Mucosa of descending colon (tissue), 3 donors: ENCODE measurements at regions not wholly inside any gene's neighbourhood (a gene's known extent, or its start where the extent isn't known, plus 50 kb on each side); places are given as distances from the start of the nearest gene placed in this dataset.

ENCODE experiments used
- ATAC-seq: fragments of 200-7000 bp; cut with Tn5 transposase; one replicate; pipeline ENCODE4 v1.9.1; 2020; ENCODE audit warnings: mild to moderate bottlenecking, moderate library complexity
- DNase-seq, 3 donors: peaks; one replicate each; pipeline ENCODE4 v3.0.0-alpha.2; 2020
- H3K36me3 ChIP-seq: fragments of 200-600 bp; one replicate; pipeline ENCODE4 v1.8.0; 2021; ENCODE audit warnings: low read depth, mild to moderate bottlenecking
- H3K4me1 ChIP-seq: fragments of 200-600 bp; one replicate; pipeline ENCODE4 v1.8.0; 2021; ENCODE audit warnings: low read depth, mild to moderate bottlenecking
- H3K4me3 ChIP-seq: fragments of 200-600 bp; one replicate; pipeline ENCODE4 v1.8.0; 2021; ENCODE audit warnings: mild to moderate bottlenecking
- H3K9me3 ChIP-seq: fragments of 200-600 bp; one replicate; pipeline ENCODE4 v1.8.0; 2021; ENCODE audit warnings: mild to moderate bottlenecking
- CTCF ChIP-seq: fragments of 200-600 bp; IDR thresholded peaks from one replicate; pipeline ENCODE4 v1.8.0; 2022; ENCODE audit warnings: antibody characterized with exemption, mild to moderate bottlenecking
- intact Hi-C, 2 donors: fragments of 100-400 bp; cut with DNase I in 1 of 2; cut with micrococcal nuclease in 1 of 2; formaldehyde crosslinking; loops; one replicate each; pipeline versions ENCODE4 v1.11.0 to v1.11.1; 2022; cut with DNase I, micrococcal nuclease
- donor health status: DM: no; HTN: no; CAD: no; lungs with moderate emphysema.
- donor health status: DM: no; HTN: no; CAD: no.
- donor health status: DM: no; HTN: yes; CAD: no.

GRCh38 chr3:34938784-34939183 lies 700.5 kb upstream of the ARPP21 start:
- no peak for TF ChIP-seq CTCF
- Histone ChIP-seq H3K4me1 (no peaks in the 10 kb centered on the region), H3K36me3 (no peaks in the 10 kb centered on the region), H3K9me3 (no peaks in the 10 kb centered on the region), H3K4me3 (no peak overlapping the region)
- intact Hi-C loops = no loop called here
- DNase-seq (no peak), ATAC-seq (no peak)

- intact Hi-C loops = no loop called here
- Histone ChIP-seq H3K36me3 (no peaks in the 10 kb centered on the region), H3K4me1 (no peaks in the 10 kb centered on the region), H3K4me3 (no peak overlapping the region), H3K9me3 (no peaks in the 10 kb centered on the region)
- DNase-seq (no peak), ATAC-seq (no peak)
- no peak for TF ChIP-seq CTCF
Observed at GRCh38 chr3:34942256-34942655, 697.1 kb upstream of the ARPP21 start.

- TF ChIP-seq CTCF = no peak
- intact Hi-C loops = no loop called here
- no peaks in the 10 kb centered on the region for H3K4me1 ChIP-seq
- no peaks in the 10 kb centered on the region for H3K9me3 ChIP-seq
- DNase-seq (no peak), ATAC-seq (no peak)
- H3K36me3 ChIP-seq = no peaks in the 10 kb centered on the region
- no peak overlapping the region for H3K4me3 ChIP-seq
Observed at GRCh38 chr3:34947834-34948233, 691.5 kb upstream of the ARPP21 start.

- intact Hi-C loops = no loop called here
- H3K4me1 ChIP-seq = no peaks in the 10 kb centered on the region
- H3K36me3 ChIP-seq = no peaks in the 10 kb centered on the region
- H3K4me3 ChIP-seq = no peak overlapping the region
- no peak for ATAC-seq
- DNase-seq = no peak
- TF ChIP-seq CTCF = no peak
- H3K9me3 ChIP-seq = no peaks in the 10 kb centered on the region
Observed at GRCh38 chr3:34948517-34948916, 690.8 kb upstream of the ARPP21 start.

- Histone ChIP-seq H3K4me1 (no peaks in the 10 kb centered on the region), H3K36me3 (no peaks in the 10 kb centered on the region), H3K9me3 (no peaks in the 10 kb centered on the region), H3K4me3 (no peak overlapping the region)
- intact Hi-C loops = no loop called here
- no peak for DNase-seq
- TF ChIP-seq CTCF = no peak
- no peak for ATAC-seq
Observed at GRCh38 chr3:34955680-34956079, 683.6 kb upstream of the ARPP21 start.

GRCh38 chr3:34956511-34956910 lies 682.8 kb upstream of the ARPP21 start:
- no peak for ATAC-seq
- TF ChIP-seq CTCF = no peak
- Histone ChIP-seq H3K4me3 (no peak overlapping the region), H3K4me1 (no peaks in the 10 kb centered on the region), H3K9me3 (no peaks in the 10 kb centered on the region), H3K36me3 (no peaks in the 10 kb centered on the region)
- intact Hi-C loops = no loop called here
- no peak for DNase-seq
